Ishikawa (cell line): ENCODE measurements at regions not wholly inside any gene's neighbourhood (a gene's known extent, or its start where the extent isn't known, plus 50 kb on each side); places are given as distances from the start of the nearest gene placed in this dataset.

Source experiments
- TAF1 ChIP-seq: IDR thresholded peaks from 2 replicates; pipeline ENCODE4 v1.6.1; 2012; ENCODE audit warnings: low read depth, mild to moderate bottlenecking
- TCF12 ChIP-seq: IDR thresholded peaks from 2 replicates; pipeline ENCODE4 v1.6.1; 2012; ENCODE audit warnings: low read depth
- YY1 ChIP-seq: IDR thresholded peaks from 2 replicates; pipeline ENCODE4 v1.6.1; 2012; ENCODE audit warnings: low read depth
- TF ChIP-seq, protein P1 (sequence below): IDR thresholded peaks from 2 replicates; pipeline ENCODE4 v1.6.1; 2012

- TF ChIP-seq YY1 = no peak
- TF ChIP-seq TAF1 = no peak
- TF ChIP-seq, protein P1, sequence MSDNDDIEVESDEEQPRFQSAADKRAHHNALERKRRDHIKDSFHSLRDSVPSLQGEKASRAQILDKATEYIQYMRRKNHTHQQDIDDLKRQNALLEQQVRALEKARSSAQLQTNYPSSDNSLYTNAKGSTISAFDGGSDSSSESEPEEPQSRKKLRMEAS = no peak
- no peak for TF ChIP-seq TCF12
Observed at GRCh38 chr11:22431106-22431505, 92.9 kb downstream of the SLC17A6 start.
